CD14-positive monocyte (primary cell): ENCODE measurements at regions not wholly inside any gene's neighbourhood (a gene's known extent, or its start where the extent isn't known, plus 50 kb on each side); places are given as distances from the start of the nearest gene placed in this dataset.

Experiments
- DNase-seq, 3 donors: peaks; one replicate each; pipeline ENCODE4 v3.0.0-alpha.2; 2011 to 2022
- H2AFZ ChIP-seq: 2 replicates; pipeline ENCODE4 v1.6.0; 2012; ENCODE audit warnings: mild to moderate bottlenecking, low read depth, low read length, inconsistent platforms; ENCODE audit not compliant: insufficient read depth, poor library complexity, severe bottlenecking
- H3K27ac ChIP-seq, 2 donors: 1 replicate in 1 of 2; 2 replicates in 1 of 2; pipeline ENCODE4 v1.5.1; 2012 to 2013; ENCODE audit warnings: low read length in 2 of 2, control low read depth in 1 of 2, inconsistent platforms in 1 of 2, low read depth in 1 of 2, mild to moderate bottlenecking in 1 of 2
- H3K27me3 ChIP-seq, 2 donors: one replicate each; pipeline versions ENCODE4 v1.6.0 to v1.6.1; 2011 to 2013; ENCODE audit warnings: low read length in 2 of 2; ENCODE audit not compliant: control insufficient read depth in 2 of 2, insufficient read depth in 2 of 2
- H3K36me3 ChIP-seq, 2 donors: replicated peaks in 1 of 2; 1 replicate in 1 of 2; 2 replicates in 1 of 2; pipeline versions ENCODE4 v1.5.1 to v1.6.1; 2012 to 2013; ENCODE audit warnings: low read length in 2 of 2, control low read depth in 1 of 2, inconsistent platforms in 1 of 2, mild to moderate bottlenecking in 1 of 2; ENCODE audit not compliant: insufficient read depth in 2 of 2, control insufficient read depth in 1 of 2
- H3K4me1 ChIP-seq, 2 donors: 1 replicate in 1 of 2; 2 replicates in 1 of 2; pipeline versions ENCODE4 v1.5.1 to v1.6.1; 2012 to 2013; ENCODE audit warnings: low read length in 2 of 2, control low read depth in 1 of 2, inconsistent platforms in 1 of 2, mild to moderate bottlenecking in 1 of 2, moderate library complexity in 1 of 2; ENCODE audit not compliant: insufficient read depth in 2 of 2, control insufficient read depth in 1 of 2
- H3K4me2 ChIP-seq: replicated peaks from 2 replicates; pipeline ENCODE3; 2012; ENCODE audit warnings: low read length, moderate library complexity, mild to moderate bottlenecking; ENCODE audit not compliant: poor library complexity, severe bottlenecking; ENCODE audit errors: extremely low read depth
- H3K4me3 ChIP-seq, 3 experiments: fragments of 200-600 bp in 1 of 3; sonication (generic) in 1 of 3; replicated peaks in 1 of 3; 1 replicate in 2 of 3; 2 replicates in 1 of 3; pipeline ENCODE4 v1.5.1; 2011 to 2013; ENCODE audit warnings: low read length in 3 of 3, mild to moderate bottlenecking in 3 of 3, control low read depth in 2 of 3, low read depth in 2 of 3, inconsistent platforms in 1 of 3, moderate library complexity in 1 of 3
- H3K79me2 ChIP-seq: 2 replicates; pipeline ENCODE4 v1.6.0; 2012; ENCODE audit warnings: mild to moderate bottlenecking, control low read depth, inconsistent platforms, low read length, moderate library complexity; ENCODE audit not compliant: insufficient read depth
- H3K9ac ChIP-seq: 2 replicates; pipeline ENCODE4 v1.6.0; 2017; ENCODE audit warnings: low read length, mild to moderate bottlenecking; ENCODE audit not compliant: insufficient read depth, poor library complexity, severe bottlenecking
- H3K9me3 ChIP-seq, 2 donors: replicated peaks in 1 of 2; 1 replicate in 1 of 2; 2 replicates in 1 of 2; pipeline versions ENCODE4 v1.5.1 to v1.6.1; 2012 to 2013; ENCODE audit warnings: low read length in 2 of 2, control low read depth in 1 of 2; ENCODE audit not compliant: control insufficient read depth in 1 of 2, insufficient read depth in 1 of 2
- H4K20me1 ChIP-seq: 2 replicates; pipeline ENCODE4 v1.6.0; 2012; ENCODE audit warnings: mild to moderate bottlenecking, low read length, control low read depth, moderate library complexity; ENCODE audit not compliant: insufficient read depth
- H3K27ac Mint-ChIP-seq, 7 donors: one replicate each; pipeline ENCODE4 v1.8.0; 2020; ENCODE audit warnings: mild to moderate bottlenecking in 7 of 7, mixed read lengths in 7 of 7, moderate library complexity in 6 of 7, inconsistent platforms in 2 of 7
- H3K27me3 Mint-ChIP-seq, 3 donors: one replicate each; pipeline ENCODE4 v1.8.0; 2021 to 2022; ENCODE audit warnings: low read depth in 3 of 3, mild to moderate bottlenecking in 3 of 3, mixed read lengths in 3 of 3, moderate library complexity in 3 of 3, inconsistent platforms in 1 of 3
- H3K36me3 Mint-ChIP-seq, 2 donors: one replicate each; pipeline ENCODE4 v1.8.0; 2020; ENCODE audit warnings: mixed read lengths in 2 of 2, inconsistent platforms in 1 of 2, mild to moderate bottlenecking in 1 of 2
- H3K4me1 Mint-ChIP-seq: one replicate; pipeline ENCODE4 v1.8.0; 2020; ENCODE audit warnings: mild to moderate bottlenecking, mixed read lengths
- H3K4me3 Mint-ChIP-seq, 2 donors: one replicate each; pipeline ENCODE4 v1.8.0; 2020; ENCODE audit warnings: mild to moderate bottlenecking in 2 of 2, mixed read lengths in 2 of 2, moderate library complexity in 1 of 2
- H3K9me3 Mint-ChIP-seq, 7 donors: one replicate each; pipeline ENCODE4 v1.8.0; 2020 to 2022; ENCODE audit warnings: mixed read lengths in 7 of 7, mild to moderate bottlenecking in 6 of 7, moderate library complexity in 6 of 7, inconsistent platforms in 2 of 7
- WGBS: methylation state at CpG from one replicate; pipeline ENCODE4 v1.1.5; 2013; ENCODE audit warnings: missing lambda C conversion rate; ENCODE audit not compliant: insufficient coverage; 5-methylcytosine and 5-hydroxymethylcytosine counted together
- intact Hi-C, 2 donors: fragments of 100-400 bp; cut with micrococcal nuclease; formaldehyde crosslinking; loops; one replicate each; pipeline versions ENCODE4 v1.15.0 to v1.15.1; 2023
- TF ChIP-seq, protein P1 (sequence below): fragments of 200-600 bp; IDR thresholded peaks from one replicate; pipeline ENCODE4 v1.8.0; 2022; ENCODE audit warnings: antibody characterized with exemption, mild to moderate bottlenecking

DNA sequence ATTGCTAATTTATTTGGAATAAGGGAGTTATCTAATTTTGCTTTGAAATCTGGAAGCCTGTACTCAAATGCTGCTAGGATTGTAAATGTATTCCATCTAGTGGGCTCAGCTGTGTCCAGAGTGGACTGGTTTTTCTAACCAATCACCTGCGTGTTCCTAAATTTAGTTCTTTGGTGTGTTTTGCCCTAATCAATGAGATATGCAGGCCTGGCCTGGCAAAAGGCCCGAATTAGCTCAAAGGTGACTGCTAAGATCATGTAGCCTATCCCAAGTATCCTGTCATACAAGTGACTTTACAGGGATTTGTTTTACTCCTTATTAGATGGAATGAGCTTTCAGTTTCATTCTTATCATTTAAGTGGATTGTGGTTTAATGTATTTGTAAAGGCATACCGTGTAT is 51.3 kb upstream of the ARMC2 start:
- no peak overlapping the region for H3K27ac ChIP-seq
- no peak overlapping the region for H3K4me3 Mint-ChIP-seq
- no peak overlapping the region for H3K4me3 ChIP-seq
- H3K9me3 Mint-ChIP-seq: no peaks in the 10 kb centered on the region
- no peak for DNase-seq
- peaks cover 26 to 35% of the 10 kb centered on the region in 2 donors for H3K4me1 ChIP-seq
- H2AFZ ChIP-seq: no peak overlapping the region
- no peak overlapping the region for H3K4me2 ChIP-seq
- H3K79me2 ChIP-seq: no peaks in the 10 kb centered on the region
- H3K9ac ChIP-seq: no peak overlapping the region
- no peaks in the 10 kb centered on the region for H3K9me3 ChIP-seq
- H3K36me3 Mint-ChIP-seq: no peaks in the 10 kb centered on the region
- H3K27ac Mint-ChIP-seq: no peak overlapping the region
- TF ChIP-seq, protein P1, sequence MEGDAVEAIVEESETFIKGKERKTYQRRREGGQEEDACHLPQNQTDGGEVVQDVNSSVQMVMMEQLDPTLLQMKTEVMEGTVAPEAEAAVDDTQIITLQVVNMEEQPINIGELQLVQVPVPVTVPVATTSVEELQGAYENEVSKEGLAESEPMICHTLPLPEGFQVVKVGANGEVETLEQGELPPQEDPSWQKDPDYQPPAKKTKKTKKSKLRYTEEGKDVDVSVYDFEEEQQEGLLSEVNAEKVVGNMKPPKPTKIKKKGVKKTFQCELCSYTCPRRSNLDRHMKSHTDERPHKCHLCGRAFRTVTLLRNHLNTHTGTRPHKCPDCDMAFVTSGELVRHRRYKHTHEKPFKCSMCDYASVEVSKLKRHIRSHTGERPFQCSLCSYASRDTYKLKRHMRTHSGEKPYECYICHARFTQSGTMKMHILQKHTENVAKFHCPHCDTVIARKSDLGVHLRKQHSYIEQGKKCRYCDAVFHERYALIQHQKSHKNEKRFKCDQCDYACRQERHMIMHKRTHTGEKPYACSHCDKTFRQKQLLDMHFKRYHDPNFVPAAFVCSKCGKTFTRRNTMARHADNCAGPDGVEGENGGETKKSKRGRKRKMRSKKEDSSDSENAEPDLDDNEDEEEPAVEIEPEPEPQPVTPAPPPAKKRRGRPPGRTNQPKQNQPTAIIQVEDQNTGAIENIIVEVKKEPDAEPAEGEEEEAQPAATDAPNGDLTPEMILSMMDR: no peak
- intact Hi-C loops: no loop called here
- no peaks in the 10 kb centered on the region for H4K20me1 ChIP-seq
- whole genome bisulfite sequencing: 100% methylated on average over 1 of the region's 3 CpGs
- H3K4me1 Mint-ChIP-seq: peaks cover 46% of the 10 kb centered on the region
- H3K27me3 Mint-ChIP-seq: peaks cover 6 to 12% (median 8%) of the 10 kb centered on the region in 3 donors
- H3K27me3 ChIP-seq: no peaks in the 10 kb centered on the region
- H3K36me3 ChIP-seq: no peaks in the 10 kb centered on the region

DNA sequence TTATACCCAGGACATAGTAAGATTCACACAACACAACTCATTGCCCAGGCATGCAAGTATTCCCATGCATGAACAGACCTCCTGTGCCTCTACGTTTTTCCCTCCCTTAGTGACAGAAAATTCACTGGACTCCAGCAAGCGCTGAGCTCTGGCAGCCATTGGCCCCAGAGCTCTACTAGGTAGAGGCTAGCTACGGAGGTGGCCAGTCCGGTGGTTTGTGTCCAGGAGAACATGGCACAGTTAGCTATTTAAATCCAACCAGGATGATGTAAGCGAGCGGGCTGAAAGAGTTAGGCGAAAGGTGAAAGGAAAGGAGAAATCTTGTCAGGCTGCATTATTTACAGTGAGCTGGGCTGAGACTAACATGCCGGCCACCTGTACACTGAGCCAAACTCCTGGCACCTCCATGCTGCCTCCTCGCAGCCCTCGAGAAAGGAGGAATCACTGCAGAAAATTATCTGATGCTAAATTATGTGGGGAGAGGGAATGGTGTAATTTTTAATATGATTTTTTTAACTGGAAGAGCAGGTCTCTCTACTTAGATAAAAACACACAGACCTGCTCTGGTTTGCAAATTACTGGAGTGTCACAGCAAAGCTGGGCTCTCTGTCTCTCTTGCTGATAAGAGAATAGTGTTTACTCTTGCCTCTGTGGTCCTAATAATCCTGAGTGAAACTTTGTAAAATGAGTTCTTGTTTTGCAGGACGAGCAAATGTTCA is 50.1 kb upstream of the ARMC2 start:
- Histone ChIP-seq H3K9ac (no peak overlapping the region), H3K4me2 (peak overlapping the region; percentile 51)

More for the DNA sequence above, 50.1 kb upstream of the ARMC2 start:
- no peaks in the 10 kb centered on the region for H3K36me3 Mint-ChIP-seq
- no peaks in the 10 kb centered on the region for H3K9me3 ChIP-seq
- H3K4me3 Mint-ChIP-seq: peak overlapping the region in 1 of 2 donors; percentile 86
- no peaks in the 10 kb centered on the region for H3K36me3 ChIP-seq
- peak overlapping the region; percentile 73 for H2AFZ ChIP-seq
- H3K4me3 ChIP-seq: peak overlapping the region in 1 of 3 experiments; percentile 40
- H3K79me2 ChIP-seq: no peaks in the 10 kb centered on the region
- intact Hi-C loops: no loop called here
- peaks cover 27 to 37% of the 10 kb centered on the region in 2 donors for H3K4me1 ChIP-seq
- H3K4me1 Mint-ChIP-seq: peaks cover 48% of the 10 kb centered on the region
- peak overlapping the region in 2 of 7 donors; percentile 66 to 73 for H3K27ac Mint-ChIP-seq
- H4K20me1 ChIP-seq: no peaks in the 10 kb centered on the region
- no peak overlapping the region for H3K27ac ChIP-seq
- no peaks in the 10 kb centered on the region for H3K27me3 ChIP-seq
- TF ChIP-seq, protein P1: no peak
- peaks cover 6 to 12% (median 8%) of the 10 kb centered on the region in 3 donors for H3K27me3 Mint-ChIP-seq
- DNase-seq: no peak
- no peaks in the 10 kb centered on the region for H3K9me3 Mint-ChIP-seq
- 34% methylated on average over 7 of the region's 11 CpGs for WGBS
